ENCODE measurements at regions not wholly inside any gene's neighbourhood (a gene's known extent, or its start where the extent isn't known, plus 50 kb on each side); places are given as distances from the start of the nearest gene placed in this dataset.

DNA sequence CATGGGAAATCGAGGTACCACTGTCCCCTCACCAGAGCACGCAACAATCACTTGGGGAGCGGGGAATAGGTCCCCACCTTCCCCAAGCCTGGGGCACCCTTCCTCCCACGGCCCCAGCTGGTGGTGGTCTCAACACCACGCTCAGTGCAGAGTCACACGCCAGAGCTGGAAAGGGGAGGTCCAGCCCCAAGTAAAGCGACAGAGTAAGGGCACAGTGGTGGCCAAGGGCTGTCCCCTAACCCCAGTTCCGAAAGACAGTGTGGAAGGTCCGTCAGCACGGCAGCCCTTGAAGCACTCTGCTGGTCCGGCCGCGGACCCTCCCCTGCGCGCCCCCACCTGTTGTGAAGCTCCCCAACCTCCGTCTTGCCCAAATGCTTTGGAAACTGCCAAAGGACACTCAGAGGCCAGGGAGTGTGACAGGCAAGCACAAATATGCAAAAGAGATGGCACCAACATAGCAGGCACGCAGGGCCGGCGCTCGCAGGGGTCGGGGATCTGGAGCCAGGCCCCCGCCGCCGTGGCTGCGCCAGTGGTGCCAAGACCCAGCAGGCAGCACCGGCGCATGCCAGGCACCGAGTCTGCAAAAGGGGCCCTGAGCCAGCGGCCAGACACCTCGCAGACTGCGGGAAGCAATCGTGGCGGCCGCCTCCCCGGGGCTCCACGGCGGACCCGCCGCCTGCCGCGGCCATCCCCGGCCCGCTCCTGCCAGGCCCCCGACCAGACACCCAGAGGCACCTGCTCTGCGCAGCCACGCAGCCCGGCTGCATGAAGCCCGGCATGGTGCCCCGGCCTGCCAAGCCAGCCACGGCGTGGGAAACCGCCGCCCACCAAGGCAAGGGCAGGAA is 51.6 kb upstream of the SRRM3 start:
- DNase-seq (ENCODE audit: low read depth) = no peak

Data from ELR (cell line).